Keratinocyte (primary cell): ENCODE measurements at regions not wholly inside any gene's neighbourhood (a gene's known extent, or its start where the extent isn't known, plus 50 kb on each side); places are given as distances from the start of the nearest gene placed in this dataset.

Experiments used
- DNase-seq: peaks from one replicate; pipeline ENCODE4 v3.0.0-alpha.2; 2011; ENCODE audit warnings: low read depth, missing footprints, low spot score
- FAIRE-seq: peaks from 2 replicates; lab custom pipeline; 2011; peaks lifted over from hg19 to GRCh38; lab: Jason Lieb, UNC
- H2AFZ ChIP-seq: 2 replicates; pipeline ENCODE4 v1.6.0; 2012; ENCODE audit warnings: low read length, control low read depth, inconsistent platforms; ENCODE audit not compliant: control insufficient read depth
- H3K27ac ChIP-seq: 2 replicates; pipeline ENCODE4 v1.5.1; 2011; ENCODE audit warnings: low read length; ENCODE audit not compliant: control insufficient read depth, insufficient read depth
- H3K27me3 ChIP-seq: 3 replicates; pipeline ENCODE4 v1.6.0; 2011; ENCODE audit warnings: low read length; ENCODE audit not compliant: control insufficient read depth, insufficient read depth; ENCODE audit errors: extremely low read depth
- H3K36me3 ChIP-seq, 2 experiments: 2 replicates in 1 of 2; 3 replicates in 1 of 2; pipeline ENCODE4 v1.5.1; 2011; ENCODE audit warnings: low read length in 2 of 2, mild to moderate bottlenecking in 1 of 2; ENCODE audit not compliant: control insufficient read depth in 2 of 2, insufficient read depth in 2 of 2; ENCODE audit errors: extremely low read depth in 1 of 2
- H3K4me1 ChIP-seq: 3 replicates; pipeline ENCODE4 v1.5.1; 2011; ENCODE audit warnings: low read length; ENCODE audit not compliant: control insufficient read depth, insufficient read depth; ENCODE audit errors: extremely low read depth
- H3K4me2 ChIP-seq: 3 replicates; pipeline ENCODE4 v1.6.0; 2011; ENCODE audit warnings: low read depth, low read length; ENCODE audit not compliant: control insufficient read depth, insufficient read depth; ENCODE audit errors: extremely low read depth
- H3K4me3 ChIP-seq, 3 experiments: fragments of 200-600 bp in 1 of 3; sonication (generic) in 1 of 3; 2 replicates in 2 of 3; 3 replicates in 1 of 3; pipeline ENCODE4 v1.5.1; 2011 to 2016; ENCODE audit warnings: low read length in 3 of 3, mild to moderate bottlenecking in 3 of 3, control low read depth in 2 of 3, inconsistent platforms in 1 of 3, low read depth in 1 of 3, mixed read lengths in 1 of 3, mixed run types in 1 of 3, moderate library complexity in 1 of 3; ENCODE audit not compliant: control insufficient read depth in 2 of 3, insufficient read depth in 2 of 3; ENCODE audit errors: extremely low read depth in 1 of 3
- H3K79me2 ChIP-seq: 2 replicates; pipeline ENCODE4 v1.6.0; 2012; ENCODE audit warnings: low read length; ENCODE audit not compliant: control insufficient read depth, insufficient read depth
- H3K9ac ChIP-seq: 3 replicates; pipeline ENCODE4 v1.6.0; 2011; ENCODE audit warnings: low read length; ENCODE audit not compliant: control insufficient read depth, insufficient read depth; ENCODE audit errors: extremely low read depth
- H3K9me1 ChIP-seq: 3 replicates; pipeline ENCODE4 v1.6.0; 2011; ENCODE audit warnings: low read length; ENCODE audit not compliant: control insufficient read depth, insufficient read depth; ENCODE audit errors: extremely low read depth
- H3K9me3 ChIP-seq: 2 replicates; pipeline ENCODE4 v1.5.1; 2012; ENCODE audit warnings: low read depth, low read length; ENCODE audit not compliant: control insufficient read depth
- H4K20me1 ChIP-seq: 3 replicates; pipeline ENCODE4 v1.6.0; 2011; ENCODE audit warnings: low read length; ENCODE audit not compliant: control insufficient read depth, insufficient read depth; ENCODE audit errors: extremely low read depth
- CTCF ChIP-seq, 3 experiments: IDR thresholded peaks in 1 of 3; conservative IDR thresholded peaks in 1 of 3; optimal IDR thresholded peaks in 1 of 3; 2 replicates in 2 of 3; 3 replicates in 1 of 3; pipeline versions ENCODE3 to v1.5.1; 2011; ENCODE audit warnings: low read length in 3 of 3, mild to moderate bottlenecking in 3 of 3, moderate library complexity in 2 of 3, control low read depth in 1 of 3, inconsistent platforms in 1 of 3; ENCODE audit not compliant: insufficient read depth in 2 of 3; ENCODE audit errors: extremely low read depth in 1 of 3
- EZH2 ChIP-seq: IDR thresholded peaks from one replicate; pipeline ENCODE4 v1.6.1; 2012; ENCODE audit warnings: inconsistent platforms, mild to moderate bottlenecking, low read length, moderate library complexity
- dilution Hi-C: fragments of 300-500 bp; cut with MboI; formaldehyde crosslinking; loops from one replicate; pipeline ENCODE4 v1.7.0; 2020; ENCODE audit warnings: low sequenced_read_pairs; ENCODE audit not compliant: extremely low pct_ligation_motif_present

- Histone ChIP-seq H3K79me2 (no peaks in the 10 kb centered on the region), H3K27ac (peak overlapping the region; percentile 93), H3K9ac (peak overlapping the region; percentile 63), H3K36me3 (no peaks in the 10 kb centered on the region), H4K20me1 (no peaks in the 10 kb centered on the region), H3K4me3 (peak overlapping the region in 2 of 3 experiments; percentile 6 to 53), H3K4me2 (peak overlapping the region; percentile 47), H2AFZ (peak overlapping the region; percentile 63), H3K9me3 (no peaks in the 10 kb centered on the region), H3K27me3 (no peaks in the 10 kb centered on the region), H3K9me1 (no peaks in the 10 kb centered on the region), H3K4me1 (peaks cover 61% of the 10 kb centered on the region)
- DNase-seq: peak; percentile 82
- FAIRE-seq: peak; percentile 81
- TF ChIP-seq EZH2: no peak
- dilution Hi-C loops: no loop called here
These were observed 67.2 kb downstream of the C11orf91 start for GRCh38 chr11:33633251-33634003.

- dilution Hi-C loops: no loop called here
- no peaks in the 10 kb centered on the region for H3K36me3 ChIP-seq
- H4K20me1 ChIP-seq: no peaks in the 10 kb centered on the region
- H3K9me3 ChIP-seq: no peaks in the 10 kb centered on the region
- H3K79me2 ChIP-seq: no peaks in the 10 kb centered on the region
- FAIRE-seq: no peak
- peak overlapping the region; percentile 70 for H3K27ac ChIP-seq
- no peak for TF ChIP-seq EZH2
- no peak for TF ChIP-seq CTCF (optimal IDR thresholded peaks at IDR 0.05 in 1 of 3, IDR thresholded peaks at IDR 0.05 in 1 of 3, conservative IDR thresholded peaks at IDR 0.05 in 1 of 3; ENCODE audit: extremely low read depth in 1 of 3, insufficient read depth in 2 of 3, low read length in 3 of 3)
- no peak for DNase-seq
- H3K9me1 ChIP-seq: no peaks in the 10 kb centered on the region
- peak overlapping the region; percentile 42 for H3K4me2 ChIP-seq
- peak overlapping the region; percentile 36 for H3K9ac ChIP-seq
- no peak overlapping the region for H2AFZ ChIP-seq
- no peaks in the 10 kb centered on the region for H3K27me3 ChIP-seq
- peaks cover 53% of the 10 kb centered on the region for H3K4me1 ChIP-seq
- H3K4me3 ChIP-seq: no peak overlapping the region
These were observed 68.9 kb downstream of the C11orf91 start for GRCh38 chr11:33631749-33632091.
